Lung (tissue), 11 donors: ENCODE measurements at regions not wholly inside any gene's neighbourhood (a gene's known extent, or its start where the extent isn't known, plus 50 kb on each side); places are given as distances from the start of the nearest gene placed in this dataset.

ENCODE experiments used
- ATAC-seq: fragments of 200-7000 bp; cut with Tn5 transposase; one replicate; pipeline ENCODE4 v1.9.1; 2020; ENCODE audit warnings: moderate number of reproducible peaks; ENCODE audit not compliant: insufficient read depth, low FRiP score
- DNase-seq, 3 donors: peaks; one replicate each; pipeline ENCODE4 v3.0.0-alpha.2; 2013 to 2017
- H3K27ac ChIP-seq, 2 donors: one replicate each; pipeline ENCODE4 v1.5.1; 2013; ENCODE audit warnings: mild to moderate bottlenecking in 2 of 2, moderate library complexity in 2 of 2, control low read depth in 1 of 2, inconsistent platforms in 1 of 2, low read depth in 1 of 2, low read length in 1 of 2
- H3K27me3 ChIP-seq, 3 donors: one replicate each; pipeline ENCODE4 v1.5.1; 2013; ENCODE audit warnings: low read length in 2 of 3; ENCODE audit not compliant: control insufficient read depth in 3 of 3, insufficient read depth in 3 of 3
- H3K36me3 ChIP-seq, 4 donors: one replicate each; pipeline ENCODE4 v1.5.1; 2013; ENCODE audit warnings: low read length in 4 of 4, mild to moderate bottlenecking in 1 of 4, moderate library complexity in 1 of 4; ENCODE audit not compliant: control insufficient read depth in 4 of 4, insufficient read depth in 4 of 4
- H3K4me1 ChIP-seq, 5 donors: one replicate each; pipeline ENCODE4 v1.5.1; 2013; ENCODE audit warnings: low read length in 5 of 5, mild to moderate bottlenecking in 2 of 5, moderate library complexity in 1 of 5; ENCODE audit not compliant: control insufficient read depth in 5 of 5, insufficient read depth in 5 of 5
- H3K4me3 ChIP-seq: one replicate; pipeline ENCODE4 v1.5.1; 2013; ENCODE audit warnings: mild to moderate bottlenecking, control low read depth, moderate library complexity
- H3K9ac ChIP-seq, 2 donors: one replicate each; pipeline ENCODE4 v1.5.1; 2013; ENCODE audit warnings: low read length in 2 of 2, control low read depth in 1 of 2; ENCODE audit not compliant: insufficient read depth in 1 of 2
- H3K9me3 ChIP-seq, 4 donors: one replicate each; pipeline ENCODE4 v1.5.1; 2013; ENCODE audit warnings: low read length in 3 of 4, mild to moderate bottlenecking in 1 of 4, moderate library complexity in 1 of 4; ENCODE audit not compliant: control insufficient read depth in 4 of 4, insufficient read depth in 3 of 4
- WGBS, 2 donors: extraction: QIAGEN DNeasy Blood & Tissue Kit; methylation state at CpG; one replicate each; pipeline ENCODE4 v1.1.7; 2013; 5-methylcytosine and 5-hydroxymethylcytosine counted together
- TF ChIP-seq, protein P1 (sequence below): IDR thresholded peaks from 2 replicates; pipeline ENCODE4 v1.5.1; 2012; ENCODE audit warnings: mild to moderate bottlenecking; ENCODE audit errors: control extremely low read depth, extremely low read depth
- donor health status: control.
- donor health status: control.
- donor health status: Bipolar disorder and iron deficiency.
- donor health status: healthy.
- donor health status: DM: yes; HTN: yes; CAD: no.

DNA sequence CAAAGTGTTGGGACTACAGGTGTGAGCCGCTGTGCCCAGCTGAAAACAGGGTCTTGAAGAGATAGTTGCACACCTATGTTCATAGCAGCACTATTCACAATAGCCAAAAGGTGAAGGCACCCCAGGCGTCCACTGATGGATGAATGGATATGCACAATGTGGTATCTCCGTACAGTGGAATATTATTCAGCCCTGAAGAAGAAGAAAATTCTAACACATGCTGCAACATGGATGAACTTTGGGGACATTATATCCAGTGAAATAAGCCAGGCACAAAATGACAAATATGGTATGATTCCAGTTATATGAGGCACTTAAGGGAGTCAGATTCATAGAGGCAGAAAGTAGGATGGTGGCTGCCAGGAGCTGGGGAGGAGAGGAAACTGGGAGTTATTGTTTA, 137.6 kb upstream of the WNT4 start:
- no peak overlapping the region for H3K4me3 ChIP-seq
- no peaks in the 10 kb centered on the region for H3K27me3 ChIP-seq
- no peak for ATAC-seq
- H3K9ac ChIP-seq: no peak overlapping the region
- no peaks in the 10 kb centered on the region for H3K36me3 ChIP-seq
- WGBS, 2 donors: 94 to 97% methylated on average over 3 of the region's 3 CpGs
- no peak overlapping the region for H3K27ac ChIP-seq
- TF ChIP-seq, protein P1, sequence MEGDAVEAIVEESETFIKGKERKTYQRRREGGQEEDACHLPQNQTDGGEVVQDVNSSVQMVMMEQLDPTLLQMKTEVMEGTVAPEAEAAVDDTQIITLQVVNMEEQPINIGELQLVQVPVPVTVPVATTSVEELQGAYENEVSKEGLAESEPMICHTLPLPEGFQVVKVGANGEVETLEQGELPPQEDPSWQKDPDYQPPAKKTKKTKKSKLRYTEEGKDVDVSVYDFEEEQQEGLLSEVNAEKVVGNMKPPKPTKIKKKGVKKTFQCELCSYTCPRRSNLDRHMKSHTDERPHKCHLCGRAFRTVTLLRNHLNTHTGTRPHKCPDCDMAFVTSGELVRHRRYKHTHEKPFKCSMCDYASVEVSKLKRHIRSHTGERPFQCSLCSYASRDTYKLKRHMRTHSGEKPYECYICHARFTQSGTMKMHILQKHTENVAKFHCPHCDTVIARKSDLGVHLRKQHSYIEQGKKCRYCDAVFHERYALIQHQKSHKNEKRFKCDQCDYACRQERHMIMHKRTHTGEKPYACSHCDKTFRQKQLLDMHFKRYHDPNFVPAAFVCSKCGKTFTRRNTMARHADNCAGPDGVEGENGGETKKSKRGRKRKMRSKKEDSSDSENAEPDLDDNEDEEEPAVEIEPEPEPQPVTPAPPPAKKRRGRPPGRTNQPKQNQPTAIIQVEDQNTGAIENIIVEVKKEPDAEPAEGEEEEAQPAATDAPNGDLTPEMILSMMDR: no peak
- H3K4me1 ChIP-seq: peaks cover 0 to 4% (median 0%) of the 10 kb centered on the region in 5 donors
- DNase-seq: peak in 1 of 3 donors; percentile 6
- no peaks in the 10 kb centered on the region for H3K9me3 ChIP-seq

DNA sequence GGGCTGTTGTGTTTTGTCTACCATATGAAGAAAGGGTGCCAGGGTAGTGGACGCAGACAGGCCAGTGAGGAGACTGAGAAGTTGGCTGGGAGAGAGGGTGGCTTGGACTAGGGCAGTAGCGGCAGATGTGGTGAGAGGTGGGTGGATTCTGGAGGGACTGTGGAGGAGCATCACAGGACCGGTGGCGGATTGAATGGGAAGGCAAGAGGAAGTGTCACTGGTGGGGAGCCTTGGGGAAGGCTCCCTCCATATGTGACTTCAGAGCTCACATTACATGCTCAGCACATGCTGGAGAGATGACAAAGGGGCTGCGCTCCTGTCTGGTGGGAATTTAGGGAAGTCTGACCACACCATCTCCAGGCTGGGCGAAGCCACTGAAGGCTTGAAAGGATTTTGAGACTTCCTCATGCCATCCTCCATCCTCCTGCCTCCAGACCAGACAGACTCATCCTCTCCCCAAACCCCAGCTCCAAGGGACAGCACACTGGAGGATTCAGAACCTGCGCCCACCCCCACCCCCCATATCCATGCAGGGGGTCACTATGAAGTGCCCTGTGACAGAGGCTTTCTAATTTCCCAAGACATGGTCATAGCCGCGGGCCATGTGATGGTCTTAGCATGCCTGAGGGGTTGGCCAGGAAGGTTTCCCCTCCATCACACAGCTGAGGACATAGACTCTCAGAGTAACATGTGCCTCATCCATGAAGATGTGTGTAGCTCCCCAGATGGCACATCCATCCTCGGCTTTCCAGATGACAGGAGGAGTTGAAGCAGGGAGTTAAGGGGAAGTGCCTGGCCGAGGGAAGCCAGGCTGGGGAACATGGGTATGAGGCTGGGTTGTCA, 138.8 kb upstream of the WNT4 start:
- WGBS, 2 donors: 85 to 86% methylated on average over 11 of the region's 11 CpGs
- Histone ChIP-seq H3K9me3 (no peaks in the 10 kb centered on the region), H3K9ac (no peak overlapping the region), H3K36me3 (no peaks in the 10 kb centered on the region), H3K27ac (no peak overlapping the region), H3K27me3 (no peaks in the 10 kb centered on the region), H3K4me1 (peaks cover 0 to 1% (median 0%) of the 10 kb centered on the region in 5 donors), H3K4me3 (no peak overlapping the region)
- DNase-seq: no peak
- TF ChIP-seq, protein P1: no peak
- ATAC-seq: no peak

DNA sequence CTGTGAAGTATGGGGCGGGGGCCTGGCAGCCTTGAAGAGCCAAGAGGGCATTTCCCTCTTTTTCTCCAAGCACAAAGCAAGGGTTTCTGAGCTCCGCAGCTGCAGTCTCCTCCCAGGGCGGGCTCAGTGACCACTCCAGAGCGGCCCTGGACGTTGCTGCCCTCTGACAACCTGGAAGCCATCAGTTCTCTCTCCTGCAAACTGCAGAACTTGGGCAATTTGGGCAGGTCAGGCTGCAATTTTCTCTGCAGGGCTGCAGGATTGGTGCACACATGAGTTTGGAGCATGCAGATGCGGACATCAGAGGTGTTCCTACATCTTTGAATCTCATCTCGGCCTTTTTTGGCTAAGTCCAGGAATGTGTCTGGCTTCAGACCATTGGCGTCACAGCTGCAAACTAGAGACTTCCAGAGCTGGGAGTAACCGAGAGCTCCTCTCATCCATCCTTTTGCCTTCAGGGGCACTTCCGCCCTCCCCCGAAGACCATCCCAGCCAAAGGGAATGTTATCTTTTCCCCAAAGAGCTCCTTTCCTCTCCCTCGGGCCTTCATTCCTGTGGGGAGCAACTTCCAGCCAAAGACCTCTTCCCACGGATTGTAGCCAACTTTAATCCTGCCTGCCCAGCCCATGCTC, 139.6 kb upstream of the WNT4 start:
- 73 to 77% methylated on average over 13 of the region's 13 CpGs for WGBS, 2 donors
- TF ChIP-seq, protein P1: no peak
- ATAC-seq (no peak), DNase-seq (peak in 1 of 3 donors; percentile 6)
- Histone ChIP-seq H3K27me3 (no peaks in the 10 kb centered on the region), H3K36me3 (no peaks in the 10 kb centered on the region), H3K9me3 (no peaks in the 10 kb centered on the region), H3K9ac (no peak overlapping the region), H3K27ac (no peak overlapping the region), H3K4me3 (no peak overlapping the region), H3K4me1 (no peaks in the 10 kb centered on the region)
